Breast epithelium (tissue), 4 donors: ENCODE measurements at regions not wholly inside any gene's neighbourhood (a gene's known extent, or its start where the extent isn't known, plus 50 kb on each side); places are given as distances from the start of the nearest gene placed in this dataset.

Experiments
- DNase-seq, 2 donors: peaks; one replicate each; pipeline ENCODE4 v3.0.0-alpha.2; 2019; ENCODE audit warnings: low spot score in 2 of 2
- H3K27ac ChIP-seq, 2 donors: fragments of 200-600 bp; sonication (generic) in 1 of 2; one replicate each; pipeline ENCODE4 v1.5.1; 2016 to 2019; ENCODE audit warnings: mild to moderate bottlenecking in 1 of 2
- H3K27me3 ChIP-seq, 2 donors: fragments of 200-600 bp; sonication (generic) in 1 of 2; one replicate each; pipeline versions ENCODE4 v1.5.1 to v1.6.0; 2017 to 2019; ENCODE audit warnings: control low read depth in 1 of 2, mild to moderate bottlenecking in 1 of 2
- H3K36me3 ChIP-seq: fragments of 200-600 bp; one replicate; pipeline ENCODE4 v1.5.1; 2019
- H3K4me1 ChIP-seq, 2 donors: fragments of 200-600 bp; sonication (generic); one replicate each; pipeline ENCODE4 v1.5.1; 2016 to 2019; ENCODE audit warnings: control low read depth in 1 of 2
- H3K4me3 ChIP-seq, 3 donors: fragments of 200-600 bp; sonication (generic); 1 replicate in 2 of 3; 2 replicates in 1 of 3; pipeline ENCODE4 v1.5.1; 2016 to 2019; ENCODE audit warnings: mild to moderate bottlenecking in 3 of 3, moderate library complexity in 2 of 3
- H3K9me3 ChIP-seq, 2 donors: fragments of 200-600 bp; sonication (generic) in 1 of 2; one replicate each; pipeline ENCODE4 v1.5.1; 2016 to 2019; ENCODE audit warnings: control low read depth in 1 of 2
- POLR2A ChIP-seq: fragments of 450-650 bp; IDR thresholded peaks from one replicate; pipeline ENCODE4 v1.6.1; 2016; ENCODE audit warnings: antibody characterized with exemption, mild to moderate bottlenecking, moderate library complexity
- POLR2AphosphoS5 ChIP-seq, 3 donors: sonication (generic); formaldehyde crosslinking; IDR thresholded peaks; one replicate each; pipeline ENCODE4 v1.6.1; 2017; ENCODE audit warnings: antibody characterized with exemption in 3 of 3
- intact Hi-C: fragments of 100-400 bp; cut with DNase I; formaldehyde crosslinking; loops from one replicate; pipeline ENCODE4 v1.15.1; 2023; ENCODE audit warnings: low total_unique reads
- TF ChIP-seq, protein P1 (sequence below), 3 donors: fragments of 450-650 bp; IDR thresholded peaks; one replicate each; pipeline ENCODE4 v1.5.1; 2016 to 2017; ENCODE audit warnings: antibody characterized with exemption in 3 of 3, mild to moderate bottlenecking in 3 of 3, moderate library complexity in 3 of 3

DNA sequence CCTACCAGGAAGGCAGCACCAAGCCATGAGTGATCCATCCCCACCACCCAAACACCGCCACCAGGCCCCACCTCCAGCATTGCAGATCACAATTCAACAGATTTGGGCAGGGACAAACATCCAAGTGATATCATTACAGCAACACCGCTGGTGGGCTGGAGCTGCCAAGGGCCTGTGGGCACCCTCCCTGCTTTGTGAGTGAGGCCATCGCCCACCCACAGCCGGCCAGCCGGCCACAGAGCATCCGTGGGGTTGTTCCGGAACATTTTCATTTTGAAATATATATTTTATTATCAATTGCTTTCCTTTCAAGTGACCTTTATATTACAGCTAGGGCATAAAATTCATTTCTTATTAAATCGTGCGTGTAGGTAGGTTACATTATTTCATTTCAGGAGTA lies 286.0 kb upstream of the CDH4 start:
- Histone ChIP-seq H3K36me3 (no peaks in the 10 kb centered on the region), H3K27me3 (peaks cover 0 to 11% of the 10 kb centered on the region in 2 donors), H3K9me3 (no peaks in the 10 kb centered on the region), H3K4me3 (no peak overlapping the region), H3K27ac (no peak overlapping the region), H3K4me1 (no peaks in the 10 kb centered on the region)
- intact Hi-C loops: no loop called here
- DNase-seq: no peak
- TF ChIP-seq, protein P1, sequence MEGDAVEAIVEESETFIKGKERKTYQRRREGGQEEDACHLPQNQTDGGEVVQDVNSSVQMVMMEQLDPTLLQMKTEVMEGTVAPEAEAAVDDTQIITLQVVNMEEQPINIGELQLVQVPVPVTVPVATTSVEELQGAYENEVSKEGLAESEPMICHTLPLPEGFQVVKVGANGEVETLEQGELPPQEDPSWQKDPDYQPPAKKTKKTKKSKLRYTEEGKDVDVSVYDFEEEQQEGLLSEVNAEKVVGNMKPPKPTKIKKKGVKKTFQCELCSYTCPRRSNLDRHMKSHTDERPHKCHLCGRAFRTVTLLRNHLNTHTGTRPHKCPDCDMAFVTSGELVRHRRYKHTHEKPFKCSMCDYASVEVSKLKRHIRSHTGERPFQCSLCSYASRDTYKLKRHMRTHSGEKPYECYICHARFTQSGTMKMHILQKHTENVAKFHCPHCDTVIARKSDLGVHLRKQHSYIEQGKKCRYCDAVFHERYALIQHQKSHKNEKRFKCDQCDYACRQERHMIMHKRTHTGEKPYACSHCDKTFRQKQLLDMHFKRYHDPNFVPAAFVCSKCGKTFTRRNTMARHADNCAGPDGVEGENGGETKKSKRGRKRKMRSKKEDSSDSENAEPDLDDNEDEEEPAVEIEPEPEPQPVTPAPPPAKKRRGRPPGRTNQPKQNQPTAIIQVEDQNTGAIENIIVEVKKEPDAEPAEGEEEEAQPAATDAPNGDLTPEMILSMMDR (IDR thresholded peaks at IDR 0.05): no peak
- no peak for TF ChIP-seq POLR2AphosphoS5 (IDR thresholded peaks at IDR 0.05)
- TF ChIP-seq POLR2A: no peak

DNA sequence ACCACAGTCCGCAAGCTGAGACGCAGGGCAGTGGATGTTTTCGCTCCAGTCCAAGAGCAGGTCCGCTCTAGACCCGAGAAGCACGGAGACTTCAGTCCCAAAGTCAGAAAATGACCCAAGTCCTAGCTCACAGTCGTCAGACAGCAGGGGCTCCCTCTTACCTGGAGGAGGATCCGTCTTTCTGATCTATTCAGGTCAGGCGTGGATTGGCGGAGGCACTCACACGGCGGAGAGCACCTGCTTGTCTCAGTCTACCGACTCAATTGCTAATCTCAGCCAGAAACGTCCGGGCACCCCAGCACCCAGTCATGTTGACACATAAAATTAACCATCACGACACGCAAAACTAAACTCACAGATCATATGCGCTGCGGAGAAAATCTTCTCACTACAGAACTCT lies 285.3 kb upstream of the CDH4 start:
- intact Hi-C loops: no loop called here
- TF ChIP-seq POLR2AphosphoS5 (IDR thresholded peaks at IDR 0.05): no peak
- no peak for TF ChIP-seq POLR2A
- TF ChIP-seq, protein P1 (IDR thresholded peaks at IDR 0.05): no peak
- Histone ChIP-seq H3K4me1 (no peaks in the 10 kb centered on the region), H3K36me3 (no peaks in the 10 kb centered on the region), H3K27me3 (peaks cover 0 to 11% of the 10 kb centered on the region in 2 donors), H3K4me3 (no peak overlapping the region), H3K27ac (no peak overlapping the region), H3K9me3 (no peaks in the 10 kb centered on the region)
- no peak for DNase-seq

DNA sequence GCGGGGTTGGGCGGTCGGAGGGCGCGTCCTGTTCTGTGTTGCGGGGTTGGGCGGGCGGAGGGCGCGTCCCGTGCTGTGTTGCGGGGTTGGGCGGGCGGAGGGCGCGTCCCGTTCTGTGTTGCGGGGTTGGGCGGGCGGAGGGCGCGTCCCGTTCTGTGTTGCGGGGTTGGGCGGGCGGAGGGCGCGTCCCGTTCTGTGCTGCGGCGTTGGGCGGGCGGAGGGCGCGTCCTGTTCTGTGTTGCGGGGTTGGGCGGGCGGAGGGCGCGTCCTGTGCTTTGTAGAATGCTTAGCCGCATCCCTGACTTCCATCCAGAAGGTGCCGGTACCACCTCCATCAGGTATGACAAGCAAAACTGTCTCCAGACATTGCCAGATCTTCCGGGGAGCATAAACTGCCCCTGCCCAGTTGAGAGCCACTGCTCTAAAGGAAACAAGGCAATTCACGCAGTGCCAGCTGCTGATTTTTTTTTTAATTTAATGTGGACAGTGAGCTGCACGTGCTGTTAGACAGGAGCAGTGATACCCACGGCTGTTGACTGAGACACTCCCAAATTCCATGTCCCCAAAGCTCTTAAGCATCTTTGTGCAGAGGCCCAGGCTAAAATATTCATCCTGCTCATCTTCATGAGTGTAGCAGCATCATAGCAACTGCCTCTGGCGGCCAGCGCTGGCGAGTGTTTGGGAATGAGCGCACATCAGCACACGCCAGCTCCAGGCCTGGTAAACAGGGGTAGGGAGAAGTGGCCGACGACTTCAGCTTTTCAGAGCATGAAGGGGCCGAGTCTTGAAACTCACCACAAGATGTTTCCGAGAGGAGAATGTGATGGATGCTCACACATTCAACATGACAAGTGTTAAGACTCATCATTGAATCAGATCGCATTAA lies 284.4 kb upstream of the CDH4 start:
- no peak for DNase-seq
- Histone ChIP-seq H3K27ac (no peak overlapping the region), H3K4me3 (no peak overlapping the region), H3K27me3 (peaks cover 0 to 11% of the 10 kb centered on the region in 2 donors), H3K9me3 (no peaks in the 10 kb centered on the region), H3K36me3 (no peaks in the 10 kb centered on the region), H3K4me1 (no peaks in the 10 kb centered on the region)
- TF ChIP-seq POLR2A (no peak), POLR2AphosphoS5 (IDR thresholded peaks at IDR 0.05) (no peak)
- TF ChIP-seq, protein P1 (IDR thresholded peaks at IDR 0.05): no peak
- intact Hi-C loops: no loop called here

DNA sequence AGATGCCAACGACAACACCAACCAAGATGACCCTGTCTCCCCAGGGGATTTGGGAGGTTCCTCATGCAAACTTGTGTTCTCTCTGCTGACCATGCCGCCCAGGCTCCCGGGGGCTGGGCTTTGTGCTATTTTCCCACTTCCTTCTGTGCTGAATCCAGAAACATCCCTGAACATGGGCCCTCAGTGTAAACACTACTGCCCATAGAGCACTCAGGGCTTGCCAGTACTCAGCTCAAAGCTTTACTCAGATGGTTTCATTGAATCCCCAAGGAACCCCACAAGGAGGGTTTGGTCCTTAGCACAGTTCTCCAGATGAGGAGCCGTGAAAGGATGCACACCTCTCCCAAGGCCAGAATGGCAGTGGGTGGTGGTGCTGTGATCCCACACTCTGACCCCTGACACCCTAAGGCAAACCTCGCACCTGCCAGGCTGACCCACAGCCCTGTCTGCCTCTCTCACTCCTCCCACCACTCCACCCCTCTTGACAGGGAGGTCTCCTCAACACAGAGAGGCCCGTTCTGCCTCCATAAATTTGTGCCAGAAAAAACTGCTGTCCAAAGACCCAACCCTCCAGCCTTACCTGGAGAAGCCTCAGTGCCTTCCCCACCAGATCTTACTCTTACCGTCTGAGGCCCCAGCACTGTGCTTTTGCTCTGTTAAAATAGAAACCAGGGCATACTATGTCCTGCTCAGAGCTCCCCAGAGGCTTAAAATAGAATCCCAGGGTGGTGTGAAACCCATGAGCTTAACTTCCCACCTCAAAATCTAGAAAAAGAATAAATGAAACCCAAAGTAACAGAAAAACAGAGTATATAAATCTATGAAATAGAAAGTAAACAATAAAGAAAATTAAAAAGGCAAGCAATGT lies 283.0 kb upstream of the CDH4 start:
- intact Hi-C loops: no loop called here
- H3K27ac ChIP-seq: no peak overlapping the region
- DNase-seq: no peak

More for the DNA sequence above, 283.0 kb upstream of the CDH4 start:
- TF ChIP-seq, protein P1 (IDR thresholded peaks at IDR 0.05): no peak
- TF ChIP-seq POLR2A: no peak
- no peak for TF ChIP-seq POLR2AphosphoS5 (IDR thresholded peaks at IDR 0.05)
- no peaks in the 10 kb centered on the region for H3K36me3 ChIP-seq
- H3K4me3 ChIP-seq: no peak overlapping the region
- no peaks in the 10 kb centered on the region for H3K9me3 ChIP-seq
- H3K4me1 ChIP-seq: no peaks in the 10 kb centered on the region
- H3K27me3 ChIP-seq: peaks cover 0 to 11% of the 10 kb centered on the region in 2 donors
